HEK293T (cell line): ENCODE measurements at regions not wholly inside any gene's neighbourhood (a gene's known extent, or its start where the extent isn't known, plus 50 kb on each side); places are given as distances from the start of the nearest gene placed in this dataset.

Source experiments
- BHLHE40 ChIP-seq: fragments of 450-650 bp; IDR thresholded peaks from 2 replicates; pipeline ENCODE4 v1.6.1; 2016; ENCODE audit warnings: mild to moderate bottlenecking, moderate library complexity, borderline replicate concordance
- CTBP1 ChIP-seq: fragments of 450-650 bp; IDR thresholded peaks from 2 replicates; pipeline ENCODE4 v1.6.1; 2016; ENCODE audit warnings: borderline replicate concordance
- ELF4 ChIP-seq: fragments of 450-650 bp; IDR thresholded peaks from 2 replicates; pipeline ENCODE4 v1.6.1; 2017; ENCODE audit warnings: antibody characterized with exemption
- FOXA1 ChIP-seq: fragments of 450-650 bp; IDR thresholded peaks from 2 replicates; pipeline ENCODE4 v1.6.1; 2016; ENCODE audit warnings: mild to moderate bottlenecking
- FOXK2 ChIP-seq: fragments of 450-650 bp; IDR thresholded peaks from 2 replicates; pipeline ENCODE4 v1.6.1; 2016; ENCODE audit warnings: mild to moderate bottlenecking
- FOXM1 ChIP-seq: fragments of 450-650 bp; IDR thresholded peaks from 2 replicates; pipeline ENCODE4 v1.6.1; 2017; ENCODE audit warnings: mild to moderate bottlenecking, borderline replicate concordance
- L3MBTL2 ChIP-seq: fragments of 450-650 bp; conservative IDR thresholded peaks from 2 replicates; pipeline ENCODE4 v1.6.1; 2016; ENCODE audit warnings: mild to moderate bottlenecking
- LEF1 ChIP-seq: fragments of 450-650 bp; IDR thresholded peaks from 2 replicates; pipeline ENCODE4 v1.6.1; 2017; ENCODE audit warnings: mild to moderate bottlenecking, borderline replicate concordance
- SP1 ChIP-seq: fragments of 450-650 bp; IDR thresholded peaks from 2 replicates; pipeline ENCODE4 v1.6.1; 2017
- SUZ12 ChIP-seq: fragments of 450-650 bp; IDR thresholded peaks from 2 replicates; pipeline ENCODE4 v1.6.1; 2016; ENCODE audit warnings: mild to moderate bottlenecking

- TF ChIP-seq L3MBTL2 (no peak), SP1 (no peak), FOXM1 (no peak), FOXK2 (no peak), CTBP1 (no peak), SUZ12 (no peak), BHLHE40 (no peak), ELF4 (no peak), FOXA1 (no peak), LEF1 (no peak)
Measured at GRCh38 chr3:98984024-98984423, 82.5 kb upstream of the DCBLD2 start.
